HG03095 (cell line): ENCODE measurements at regions not wholly inside any gene's neighbourhood (a gene's known extent, or its start where the extent isn't known, plus 50 kb on each side); places are given as distances from the start of the nearest gene placed in this dataset.

Experiments used
- ATAC-seq: cut with Tn5 transposase; IDR thresholded peaks from one replicate; pipeline ENCODE4 v1.9.1; 2021; ENCODE audit warnings: moderate library complexity; ENCODE audit not compliant: unreplicated experiment

GRCh38 chr11:91178366-91178765 is 955.5 kb upstream of the CHORDC1 start:
- ATAC-seq: no peak

- no peak for ATAC-seq
These were observed 951.9 kb upstream of the CHORDC1 start for GRCh38 chr11:91174734-91175133.

- ATAC-seq: no peak
These were observed 951.3 kb upstream of the CHORDC1 start for GRCh38 chr11:91174193-91174592.

GRCh38 chr11:91173701-91174100 is 950.9 kb upstream of the CHORDC1 start:
- no peak for ATAC-seq

GRCh38 chr11:91170711-91171110 is 947.9 kb upstream of the CHORDC1 start:
- no peak for ATAC-seq

GRCh38 chr11:91164452-91164822 is 941.6 kb upstream of the CHORDC1 start:
- no peak for ATAC-seq

- ATAC-seq: no peak
These were observed 941.0 kb upstream of the CHORDC1 start for GRCh38 chr11:91163619-91164451.

- ATAC-seq: no peak
These were observed 937.8 kb upstream of the CHORDC1 start for GRCh38 chr11:91160661-91161060.

GRCh38 chr11:91158891-91159537 is 936.2 kb upstream of the CHORDC1 start:
- no peak for ATAC-seq

- ATAC-seq: no peak
These were observed 935.4 kb upstream of the CHORDC1 start for GRCh38 chr11:91158297-91158696.

GRCh38 chr11:91156041-91156440 is 933.2 kb upstream of the CHORDC1 start:
- no peak for ATAC-seq

GRCh38 chr11:91147885-91148284 is 925.0 kb upstream of the CHORDC1 start:
- ATAC-seq: no peak

GRCh38 chr11:91141655-91142054 is 918.8 kb upstream of the CHORDC1 start:
- no peak for ATAC-seq

- no peak for ATAC-seq
These were observed 913.8 kb upstream of the CHORDC1 start for GRCh38 chr11:91136631-91137030.

GRCh38 chr11:91133361-91133760 is 910.5 kb upstream of the CHORDC1 start:
- ATAC-seq: no peak

GRCh38 chr11:91129596-91129995 is 906.7 kb upstream of the CHORDC1 start:
- ATAC-seq: no peak

- no peak for ATAC-seq
These were observed 901.5 kb upstream of the CHORDC1 start for GRCh38 chr11:91124363-91124762.

GRCh38 chr11:91115116-91115515 is 892.3 kb upstream of the CHORDC1 start:
- no peak for ATAC-seq

- ATAC-seq: no peak
These were observed 881.4 kb upstream of the CHORDC1 start for GRCh38 chr11:91104237-91104636.

- no peak for ATAC-seq
These were observed 877.6 kb upstream of the CHORDC1 start for GRCh38 chr11:91100427-91100826.

- ATAC-seq: no peak
These were observed 874.2 kb upstream of the CHORDC1 start for GRCh38 chr11:91097083-91097482.

- no peak for ATAC-seq
These were observed 870.3 kb upstream of the CHORDC1 start for GRCh38 chr11:91093141-91093540.
